RWPE2 (cell line): ENCODE measurements at regions not wholly inside any gene's neighbourhood (a gene's known extent, or its start where the extent isn't known, plus 50 kb on each side); places are given as distances from the start of the nearest gene placed in this dataset.

Source experiments
- ATAC-seq: fragments of 200-7000 bp; cut with Tn5 transposase; 3 replicates; pipeline ENCODE4 v1.9.1; 2021; ENCODE audit warnings: low read depth
- DNase-seq: peaks from one replicate; pipeline ENCODE4 v3.0.0-alpha.2; 2020; ENCODE audit warnings: low spot score
- H3K27ac ChIP-seq: fragments of 450-650 bp; 2 replicates; pipeline ENCODE4 v1.5.1; 2017; ENCODE audit warnings: mild to moderate bottlenecking; ENCODE audit not compliant: poor library complexity, severe bottlenecking
- H3K27me3 ChIP-seq: fragments of 250-450 bp; sonication (Bioruptor Pico); 2 replicates; pipeline ENCODE4 v1.5.1; 2021; ENCODE audit warnings: mild to moderate bottlenecking, moderate library complexity; ENCODE audit not compliant: insufficient read depth, poor library complexity, severe bottlenecking
- H3K36me3 ChIP-seq: fragments of 250-450 bp; sonication (Bioruptor Pico); 2 replicates; pipeline ENCODE4 v1.5.1; 2020; ENCODE audit warnings: low read depth, mild to moderate bottlenecking, moderate library complexity
- H3K4me1 ChIP-seq: fragments of 250-450 bp; sonication (Bioruptor Pico); 2 replicates; pipeline ENCODE4 v1.5.1; 2021; ENCODE audit warnings: mild to moderate bottlenecking, moderate library complexity; ENCODE audit not compliant: insufficient read depth, poor library complexity, severe bottlenecking
- H3K4me3 ChIP-seq: fragments of 250-450 bp; sonication (Bioruptor Pico); 2 replicates; pipeline ENCODE4 v1.5.1; 2021; ENCODE audit warnings: mild to moderate bottlenecking, moderate library complexity; ENCODE audit not compliant: severe bottlenecking
- H3K9me3 ChIP-seq: fragments of 250-450 bp; sonication (Bioruptor Pico); 2 replicates; pipeline ENCODE4 v1.5.1; 2021; ENCODE audit warnings: mild to moderate bottlenecking, moderate library complexity; ENCODE audit not compliant: severe bottlenecking
- CTCF ChIP-seq: fragments of 450-650 bp; IDR thresholded peaks from one replicate; pipeline ENCODE4 v1.5.1; 2017; ENCODE audit warnings: mild to moderate bottlenecking, moderate library complexity; ENCODE audit not compliant: poor library complexity, severe bottlenecking

GRCh38 chr18:67142604-67143003, 373.9 kb downstream of the DSEL start:
- no peaks in the 10 kb centered on the region for H3K9me3 ChIP-seq
- DNase-seq = no peak
- no peak overlapping the region for H3K4me3 ChIP-seq
- no peak overlapping the region for H3K27ac ChIP-seq
- no peaks in the 10 kb centered on the region for H3K27me3 ChIP-seq
- ATAC-seq = no peak
- TF ChIP-seq CTCF = no peak
- no peaks in the 10 kb centered on the region for H3K36me3 ChIP-seq
- no peaks in the 10 kb centered on the region for H3K4me1 ChIP-seq

- Histone ChIP-seq H3K4me1 (no peaks in the 10 kb centered on the region), H3K27ac (no peak overlapping the region), H3K4me3 (no peak overlapping the region), H3K9me3 (no peaks in the 10 kb centered on the region), H3K36me3 (no peaks in the 10 kb centered on the region), H3K27me3 (no peaks in the 10 kb centered on the region)
- DNase-seq (no peak), ATAC-seq (no peak)
- TF ChIP-seq CTCF = no peak
Observed at GRCh38 chr18:67140495-67140894, 376.0 kb downstream of the DSEL start.

- no peak for TF ChIP-seq CTCF
- no peak for ATAC-seq
- no peak overlapping the region for H3K27ac ChIP-seq
- H3K4me3 ChIP-seq = no peak overlapping the region
- H3K36me3 ChIP-seq = no peaks in the 10 kb centered on the region
- no peaks in the 10 kb centered on the region for H3K4me1 ChIP-seq
- H3K9me3 ChIP-seq = no peaks in the 10 kb centered on the region
- DNase-seq = no peak
- H3K27me3 ChIP-seq = no peaks in the 10 kb centered on the region
Observed at GRCh38 chr18:67139899-67140298, 376.6 kb downstream of the DSEL start.

- TF ChIP-seq CTCF = no peak
- ATAC-seq (no peak), DNase-seq (no peak)
- H3K27me3 ChIP-seq = no peaks in the 10 kb centered on the region
- H3K36me3 ChIP-seq = no peaks in the 10 kb centered on the region
- no peaks in the 10 kb centered on the region for H3K9me3 ChIP-seq
- H3K4me1 ChIP-seq = peaks cover 3% of the 10 kb centered on the region
- no peak overlapping the region for H3K27ac ChIP-seq
- no peak overlapping the region for H3K4me3 ChIP-seq
Observed at GRCh38 chr18:67135981-67136380, 380.5 kb downstream of the DSEL start.

- peaks cover 3% of the 10 kb centered on the region for H3K4me1 ChIP-seq
- H3K27me3 ChIP-seq = no peaks in the 10 kb centered on the region
- no peak for TF ChIP-seq CTCF
- H3K36me3 ChIP-seq = no peaks in the 10 kb centered on the region
- H3K27ac ChIP-seq = no peak overlapping the region
- H3K4me3 ChIP-seq = no peak overlapping the region
- ATAC-seq (no peak), DNase-seq (no peak)
- H3K9me3 ChIP-seq = no peaks in the 10 kb centered on the region
Observed at GRCh38 chr18:67134911-67135310, 381.6 kb downstream of the DSEL start.
